Loucy (cell line): ENCODE measurements at regions not wholly inside any gene's neighbourhood (a gene's known extent, or its start where the extent isn't known, plus 50 kb on each side); places are given as distances from the start of the nearest gene placed in this dataset.

Source experiments
- H2AFZ ChIP-seq: fragments of 200-600 bp; sonication (generic); 2 replicates; pipeline ENCODE4 v1.6.0; 2016; ENCODE audit warnings: antibody characterized with exemption, mild to moderate bottlenecking, low read length, moderate library complexity
- H3F3A ChIP-seq: fragments of 200-600 bp; 2 replicates; pipeline ENCODE4 v1.6.0; 2016; ENCODE audit warnings: antibody characterized with exemption, low read depth, mild to moderate bottlenecking
- H3K27me3 ChIP-seq: fragments of 200-600 bp; sonication (generic); 2 replicates; pipeline ENCODE4 v1.6.1; 2014; ENCODE audit warnings: low read length, mild to moderate bottlenecking; ENCODE audit not compliant: insufficient read depth, poor library complexity, severe bottlenecking
- H3K36me3 ChIP-seq: fragments of 200-600 bp; sonication (generic); 2 replicates; pipeline ENCODE4 v1.6.1; 2016; ENCODE audit warnings: low read length; ENCODE audit not compliant: insufficient read depth
- H3K4me1 ChIP-seq: fragments of 200-600 bp; sonication (generic); 2 replicates; pipeline ENCODE4 v1.5.1; 2014; ENCODE audit warnings: low read length, mild to moderate bottlenecking; ENCODE audit not compliant: insufficient read depth, poor library complexity, severe bottlenecking
- H3K4me2 ChIP-seq: fragments of 200-600 bp; sonication (generic); 2 replicates; pipeline ENCODE4 v1.6.0; 2014; ENCODE audit warnings: antibody characterized with exemption, low read length, low read depth, mild to moderate bottlenecking; ENCODE audit not compliant: poor library complexity, severe bottlenecking
- H3K4me3 ChIP-seq: fragments of 200-600 bp; sonication (generic); 2 replicates; pipeline ENCODE4 v1.5.1; 2014; ENCODE audit warnings: low read length, mild to moderate bottlenecking, mixed read lengths; ENCODE audit not compliant: poor library complexity, severe bottlenecking
- H3K79me2 ChIP-seq: fragments of 200-600 bp; sonication (generic); 2 replicates; pipeline ENCODE4 v1.6.1; 2014; ENCODE audit warnings: low read length; ENCODE audit not compliant: insufficient read depth
- H3K9ac ChIP-seq: fragments of 200-600 bp; sonication (generic); 2 replicates; pipeline ENCODE4 v1.6.0; 2014; ENCODE audit warnings: mild to moderate bottlenecking, low read depth, low read length, moderate library complexity; ENCODE audit not compliant: poor library complexity, severe bottlenecking
- H3K9me2 ChIP-seq: fragments of 200-600 bp; sonication (generic); replicated peaks from 2 replicates; pipeline ENCODE4 v1.6.1; 2016; ENCODE audit warnings: low read depth, low read length, mixed read lengths
- H3K9me3 ChIP-seq: fragments of 200-600 bp; sonication (generic); 2 replicates; pipeline ENCODE4 v1.6.1; 2014; ENCODE audit warnings: mild to moderate bottlenecking, antibody characterized with exemption, low read length, low read depth; ENCODE audit not compliant: insufficient read depth
- H4K20me1 ChIP-seq: fragments of 200-600 bp; sonication (generic); 2 replicates; pipeline ENCODE4 v1.6.0; 2014; ENCODE audit warnings: antibody characterized with exemption, low read length, mild to moderate bottlenecking; ENCODE audit not compliant: insufficient read depth, poor library complexity, severe bottlenecking
- EZH2phosphoT487 ChIP-seq: fragments of 200-600 bp; IDR thresholded peaks from 2 replicates; pipeline ENCODE4 v1.6.1; 2018; ENCODE audit warnings: antibody characterized with exemption, mild to moderate bottlenecking, moderate library complexity, borderline replicate concordance
- TF ChIP-seq, protein P1 (sequence below): fragments of 200-600 bp; sonication (generic); conservative IDR thresholded peaks from 2 replicates; pipeline ENCODE4 v1.5.1; 2014; ENCODE audit warnings: mild to moderate bottlenecking, antibody characterized with exemption, low read length

DNA sequence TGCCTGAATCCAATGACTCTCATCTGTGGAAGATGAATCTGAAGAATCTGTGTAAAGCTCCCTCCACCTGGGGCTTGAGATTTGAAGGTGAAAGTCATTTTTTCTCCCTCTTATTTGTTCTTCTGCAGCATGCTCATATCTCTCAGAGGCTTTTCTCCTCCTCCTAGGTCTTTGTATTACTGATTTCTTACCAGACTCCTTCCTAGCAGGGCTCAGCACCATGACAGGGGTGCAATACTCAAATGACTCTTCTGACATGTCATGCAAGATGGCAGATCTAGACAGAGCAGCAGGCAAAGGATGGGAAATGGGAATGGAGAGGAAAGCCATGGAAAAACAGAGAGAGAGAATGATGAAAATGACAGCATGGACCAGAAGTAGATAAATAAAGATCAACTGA, 118.3 kb downstream of the TMA16 start:
- Histone ChIP-seq H3K4me3 (no peak overlapping the region), H3F3A (no peaks in the 10 kb centered on the region), H3K9me2 (no peaks in the 10 kb centered on the region), H3K36me3 (no peaks in the 10 kb centered on the region), H2AFZ (no peak overlapping the region), H3K9me3 (no peaks in the 10 kb centered on the region), H3K79me2 (no peaks in the 10 kb centered on the region), H3K4me2 (no peak overlapping the region), H3K27me3 (no peaks in the 10 kb centered on the region), H3K4me1 (no peaks in the 10 kb centered on the region), H3K9ac (no peak overlapping the region), H4K20me1 (no peaks in the 10 kb centered on the region)
- TF ChIP-seq, protein P1, sequence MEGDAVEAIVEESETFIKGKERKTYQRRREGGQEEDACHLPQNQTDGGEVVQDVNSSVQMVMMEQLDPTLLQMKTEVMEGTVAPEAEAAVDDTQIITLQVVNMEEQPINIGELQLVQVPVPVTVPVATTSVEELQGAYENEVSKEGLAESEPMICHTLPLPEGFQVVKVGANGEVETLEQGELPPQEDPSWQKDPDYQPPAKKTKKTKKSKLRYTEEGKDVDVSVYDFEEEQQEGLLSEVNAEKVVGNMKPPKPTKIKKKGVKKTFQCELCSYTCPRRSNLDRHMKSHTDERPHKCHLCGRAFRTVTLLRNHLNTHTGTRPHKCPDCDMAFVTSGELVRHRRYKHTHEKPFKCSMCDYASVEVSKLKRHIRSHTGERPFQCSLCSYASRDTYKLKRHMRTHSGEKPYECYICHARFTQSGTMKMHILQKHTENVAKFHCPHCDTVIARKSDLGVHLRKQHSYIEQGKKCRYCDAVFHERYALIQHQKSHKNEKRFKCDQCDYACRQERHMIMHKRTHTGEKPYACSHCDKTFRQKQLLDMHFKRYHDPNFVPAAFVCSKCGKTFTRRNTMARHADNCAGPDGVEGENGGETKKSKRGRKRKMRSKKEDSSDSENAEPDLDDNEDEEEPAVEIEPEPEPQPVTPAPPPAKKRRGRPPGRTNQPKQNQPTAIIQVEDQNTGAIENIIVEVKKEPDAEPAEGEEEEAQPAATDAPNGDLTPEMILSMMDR: no peak
- no peak for TF ChIP-seq EZH2phosphoT487

DNA sequence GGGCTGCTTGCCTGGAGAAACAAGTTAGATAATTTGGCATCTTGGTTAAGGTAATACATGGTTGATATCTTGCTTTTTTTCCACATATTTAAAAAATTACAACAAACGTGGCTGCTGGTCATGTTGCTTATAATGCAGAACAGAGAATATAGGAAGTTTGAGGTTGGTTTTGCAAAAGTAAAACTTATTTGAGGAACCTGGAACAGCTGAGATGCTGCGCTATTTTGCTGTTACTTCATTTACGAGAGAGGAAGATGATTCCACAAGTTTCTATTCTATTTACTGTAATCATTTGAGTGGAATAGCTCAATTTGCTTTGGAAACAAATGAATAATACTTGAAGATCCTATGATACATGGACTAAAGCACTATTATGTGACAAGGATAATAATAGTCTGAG, 118.9 kb downstream of the TMA16 start:
- Histone ChIP-seq H3K4me1 (no peaks in the 10 kb centered on the region), H2AFZ (no peak overlapping the region), H3K4me3 (no peak overlapping the region), H3K36me3 (no peaks in the 10 kb centered on the region), H3K9ac (no peak overlapping the region), H3K4me2 (no peak overlapping the region), H4K20me1 (no peaks in the 10 kb centered on the region), H3K27me3 (no peaks in the 10 kb centered on the region), H3K79me2 (no peaks in the 10 kb centered on the region), H3K9me3 (no peaks in the 10 kb centered on the region), H3F3A (no peaks in the 10 kb centered on the region), H3K9me2 (no peaks in the 10 kb centered on the region)
- TF ChIP-seq, protein P1: no peak
- no peak for TF ChIP-seq EZH2phosphoT487

DNA sequence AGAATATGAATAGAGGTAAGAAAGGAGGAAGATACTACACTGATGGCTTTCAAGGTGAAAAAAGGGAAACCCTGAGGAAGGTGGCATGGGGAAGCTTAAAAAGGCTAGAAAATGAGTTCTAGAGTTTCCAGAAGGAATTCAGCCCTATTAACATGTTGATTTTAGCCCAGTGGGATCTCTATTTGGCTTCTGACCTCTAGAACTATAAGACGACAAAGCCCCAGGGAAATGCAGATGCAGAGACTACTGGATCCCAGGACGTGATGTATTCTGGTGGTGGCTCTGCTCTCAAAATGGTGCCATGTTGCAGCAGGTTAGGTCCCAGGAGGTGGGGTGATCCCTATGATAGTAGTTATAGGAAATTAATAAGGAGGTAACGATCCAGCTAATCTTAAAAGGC, 120.4 kb downstream of the TMA16 start:
- no peaks in the 10 kb centered on the region for H3K79me2 ChIP-seq
- no peak overlapping the region for H2AFZ ChIP-seq
- H3K27me3 ChIP-seq: no peaks in the 10 kb centered on the region
- no peak overlapping the region for H3K4me2 ChIP-seq
- no peaks in the 10 kb centered on the region for H3K9me3 ChIP-seq
- no peaks in the 10 kb centered on the region for H3K36me3 ChIP-seq
- no peaks in the 10 kb centered on the region for H3K9me2 ChIP-seq
- no peaks in the 10 kb centered on the region for H3F3A ChIP-seq
- no peak overlapping the region for H3K4me3 ChIP-seq
- H4K20me1 ChIP-seq: no peaks in the 10 kb centered on the region
- H3K4me1 ChIP-seq: no peaks in the 10 kb centered on the region
- H3K9ac ChIP-seq: no peak overlapping the region
- no peak for TF ChIP-seq EZH2phosphoT487
- TF ChIP-seq, protein P1: no peak
